HG03139 (cell line): ENCODE measurements at regions not wholly inside any gene's neighbourhood (a gene's known extent, or its start where the extent isn't known, plus 50 kb on each side); places are given as distances from the start of the nearest gene placed in this dataset.

Experiments
- ATAC-seq: cut with Tn5 transposase; IDR thresholded peaks from one replicate; pipeline ENCODE4 v1.9.1; 2021; ENCODE audit not compliant: unreplicated experiment

GRCh38 chr1:208759255-208759654 is 515.1 kb upstream of the PLXNA2 start:
- ATAC-seq = no peak

DNA sequence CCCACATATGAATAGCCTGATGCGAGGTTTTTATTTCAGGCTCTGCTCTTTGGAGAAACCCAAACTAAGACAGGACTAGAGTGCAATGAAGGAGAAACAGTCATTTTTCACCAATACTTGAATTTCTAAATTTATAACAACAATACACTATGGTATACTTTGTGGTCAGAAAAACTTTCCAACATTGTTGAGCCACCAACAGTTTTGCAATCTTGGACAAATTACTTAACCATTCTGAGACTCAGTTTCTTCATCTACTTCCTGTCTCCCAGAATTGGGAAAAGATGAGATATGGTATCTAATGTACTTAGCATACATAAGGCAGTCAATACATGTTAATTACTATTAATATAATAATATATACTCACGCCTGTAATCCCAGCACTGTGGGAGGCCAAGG is 519.8 kb upstream of the PLXNA2 start:
- ATAC-seq = no peak

GRCh38 chr1:208766832-208767231 is 522.6 kb upstream of the PLXNA2 start:
- ATAC-seq = no peak

DNA sequence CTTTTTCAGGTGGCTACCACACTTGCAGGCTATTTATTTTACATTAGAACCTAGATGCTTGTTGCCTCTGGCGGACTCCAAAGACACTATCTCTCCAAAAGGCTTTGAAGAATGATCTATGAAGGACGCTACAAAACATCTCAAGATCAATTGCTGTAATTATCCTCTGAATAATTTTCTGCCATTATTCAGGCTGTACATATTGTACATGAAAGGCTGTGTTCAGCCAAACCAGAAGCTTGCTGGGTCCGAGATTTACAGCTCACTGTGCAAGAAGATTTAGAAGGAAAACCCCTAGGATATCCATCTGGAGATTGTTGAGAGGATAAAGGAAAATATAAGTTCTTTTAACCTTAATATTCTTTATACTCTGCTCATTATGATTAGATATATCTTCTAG is 523.6 kb upstream of the PLXNA2 start:
- ATAC-seq = no peak

DNA sequence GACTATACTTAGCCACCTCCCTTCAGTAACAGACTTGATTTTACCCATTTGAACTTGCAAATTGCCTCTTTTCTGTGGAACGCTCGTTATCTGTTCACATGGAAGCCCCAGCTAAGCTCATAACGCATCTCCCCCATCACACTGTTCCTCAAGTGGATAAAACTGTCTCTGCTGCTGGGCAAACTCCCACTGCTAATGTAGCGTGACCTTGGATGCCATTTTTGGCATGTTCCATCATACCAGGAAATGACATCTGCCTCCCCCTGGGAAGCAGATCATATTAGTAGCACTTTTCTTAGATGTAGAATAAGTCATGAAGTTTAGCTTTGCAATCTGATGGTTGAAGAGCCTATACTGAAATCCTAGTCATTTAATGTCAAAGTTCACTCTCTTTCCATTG is 528.7 kb upstream of the PLXNA2 start:
- ATAC-seq = no peak

DNA sequence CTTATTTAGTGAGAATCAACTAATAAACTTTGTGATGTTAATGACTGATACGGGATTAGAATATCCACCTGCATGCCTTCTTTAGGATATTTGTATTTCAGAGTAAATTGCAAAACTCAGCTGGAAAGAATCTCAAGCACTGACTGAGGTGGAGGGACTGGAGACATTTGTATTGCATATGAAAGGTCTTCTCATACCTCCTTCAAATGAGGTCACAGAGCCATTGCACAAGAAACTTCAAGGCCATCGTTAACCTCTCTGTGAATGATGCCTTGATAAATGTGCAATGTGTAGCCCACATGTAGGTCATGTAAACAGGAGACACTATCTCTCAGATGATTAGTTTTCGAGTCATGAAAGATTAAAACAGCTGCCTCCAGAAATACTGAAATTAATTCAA is 531.7 kb upstream of the PLXNA2 start:
- no peak for ATAC-seq

DNA sequence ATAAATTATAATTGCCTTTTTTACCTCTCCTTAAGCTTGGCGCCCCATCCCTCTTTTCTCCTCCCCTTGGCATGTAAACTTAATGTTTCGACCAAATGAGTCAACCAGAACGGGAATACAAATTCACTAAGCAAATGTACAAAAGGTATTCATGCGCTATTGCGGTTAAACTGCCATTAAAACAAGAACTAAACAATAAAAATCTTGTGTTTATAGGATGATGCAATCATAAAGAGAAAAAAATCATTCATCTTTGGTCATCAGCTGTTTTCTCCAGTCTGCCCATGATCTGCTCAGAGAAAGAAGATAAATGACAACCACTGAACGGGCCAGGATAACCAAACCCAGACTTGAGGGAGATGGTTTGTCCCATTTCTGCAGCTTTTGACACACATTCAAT is 534.2 kb upstream of the PLXNA2 start:
- ATAC-seq = no peak

DNA sequence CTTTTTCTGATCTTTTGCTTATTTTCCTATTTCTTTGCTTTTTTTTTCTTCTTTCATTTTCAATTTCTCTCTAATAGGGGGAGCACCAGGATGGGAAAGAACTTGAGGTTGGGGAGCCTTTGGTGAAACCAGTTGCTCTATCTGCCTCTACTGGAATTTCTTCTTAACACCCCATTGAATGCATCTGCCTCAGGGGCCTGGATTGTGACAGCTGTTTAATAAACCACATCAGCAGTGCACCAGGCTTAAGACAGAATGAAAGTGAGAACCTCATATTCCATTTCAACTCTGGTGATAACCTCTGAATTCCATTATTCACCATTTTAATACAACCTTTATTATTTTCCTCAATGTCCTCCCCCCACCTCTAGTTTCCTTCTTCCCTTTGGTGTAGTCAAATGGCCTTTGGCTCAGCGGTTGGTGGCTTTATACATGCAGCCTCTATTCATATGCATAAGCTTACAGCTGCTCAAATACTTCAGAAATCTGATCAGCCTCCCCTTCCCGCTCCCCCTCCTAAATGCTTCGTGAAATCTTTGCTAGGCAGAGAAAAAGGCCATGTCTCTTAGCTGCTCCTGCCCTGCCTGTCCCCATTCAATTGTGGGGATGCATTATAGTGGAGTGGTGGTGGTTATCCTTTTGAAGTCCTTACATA is 537.3 kb upstream of the PLXNA2 start:
- no peak for ATAC-seq

DNA sequence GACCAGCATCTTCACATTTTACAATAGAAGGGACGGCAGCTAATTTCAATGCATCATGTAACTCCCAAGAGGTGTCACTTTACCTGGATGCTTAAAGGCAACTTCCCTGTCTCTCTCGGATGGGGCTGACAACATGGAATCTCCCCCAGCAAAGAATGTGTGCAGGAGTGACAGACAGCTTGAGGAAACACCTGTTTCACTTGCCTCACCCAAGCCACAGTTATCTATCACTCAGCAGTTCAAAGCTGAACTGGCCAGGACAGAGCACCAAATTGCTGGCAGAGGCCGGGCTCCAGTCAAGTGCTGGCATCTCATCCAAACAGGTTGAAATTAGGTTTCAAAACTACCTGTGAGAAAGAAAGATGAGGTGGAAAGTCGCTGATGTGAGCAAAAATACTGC is 538.0 kb upstream of the PLXNA2 start:
- ATAC-seq = no peak

DNA sequence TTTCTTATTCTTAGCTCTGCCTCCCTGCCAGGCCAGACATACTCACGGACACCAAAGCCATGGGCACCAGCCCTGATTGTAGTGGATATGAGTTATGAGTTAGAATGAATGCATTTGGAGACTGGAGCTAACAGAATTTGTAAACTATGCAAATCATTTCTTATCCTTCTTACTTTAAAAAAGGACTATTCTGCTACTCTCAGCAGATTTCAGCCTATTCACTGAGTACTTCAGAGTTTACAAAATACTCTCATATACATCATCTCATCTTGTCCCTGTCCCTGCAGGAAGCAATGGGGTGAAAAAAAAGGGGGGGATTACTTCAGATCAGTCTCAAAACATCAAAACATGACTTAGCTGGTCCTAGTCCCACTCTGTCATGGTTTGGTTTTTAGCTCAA is 541.4 kb upstream of the PLXNA2 start:
- no peak for ATAC-seq

DNA sequence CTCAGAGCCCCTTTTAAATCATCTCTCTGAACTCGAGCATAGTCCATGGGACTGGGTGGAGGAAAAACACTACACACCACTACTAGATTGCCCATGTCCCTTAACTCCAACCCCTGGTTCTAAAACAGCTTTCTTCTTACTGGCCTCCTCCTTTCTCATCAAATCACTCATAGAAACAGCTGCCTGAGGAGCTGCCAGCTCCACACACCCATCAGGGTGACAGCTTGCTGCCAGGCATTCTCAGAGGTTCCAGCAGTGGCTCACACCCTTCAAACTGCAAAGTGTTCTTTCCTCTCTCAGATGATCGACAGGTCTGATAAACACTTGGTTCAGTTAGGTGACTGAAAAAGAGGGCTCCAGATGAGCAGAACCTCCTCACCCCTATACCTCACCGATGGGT is 543.0 kb upstream of the PLXNA2 start:
- no peak for ATAC-seq

DNA sequence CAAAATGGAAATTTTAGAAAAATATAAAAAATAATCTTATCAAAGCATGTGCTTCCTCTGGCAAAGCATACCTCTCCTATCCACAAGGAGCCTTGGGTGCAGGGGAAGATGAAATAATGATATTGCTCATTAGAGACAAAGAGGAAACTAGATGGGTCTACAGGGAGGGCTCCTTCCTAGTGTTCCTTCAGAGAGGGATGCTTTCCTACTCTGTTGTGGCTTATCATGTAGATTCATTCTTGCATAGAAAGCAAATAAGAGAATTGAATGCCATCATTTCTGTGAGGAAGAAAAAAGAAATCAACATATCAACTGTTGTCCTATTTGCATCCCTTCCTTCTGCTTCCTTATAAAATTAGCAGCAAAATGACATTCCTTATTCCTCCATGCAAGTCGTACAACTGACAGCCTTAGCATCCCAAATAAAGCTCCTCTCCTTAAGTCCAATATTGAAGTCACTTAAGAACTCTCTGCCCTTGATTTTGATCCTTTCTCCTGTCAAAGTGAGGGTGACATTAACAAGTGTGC is 543.9 kb upstream of the PLXNA2 start:
- ATAC-seq = no peak

DNA sequence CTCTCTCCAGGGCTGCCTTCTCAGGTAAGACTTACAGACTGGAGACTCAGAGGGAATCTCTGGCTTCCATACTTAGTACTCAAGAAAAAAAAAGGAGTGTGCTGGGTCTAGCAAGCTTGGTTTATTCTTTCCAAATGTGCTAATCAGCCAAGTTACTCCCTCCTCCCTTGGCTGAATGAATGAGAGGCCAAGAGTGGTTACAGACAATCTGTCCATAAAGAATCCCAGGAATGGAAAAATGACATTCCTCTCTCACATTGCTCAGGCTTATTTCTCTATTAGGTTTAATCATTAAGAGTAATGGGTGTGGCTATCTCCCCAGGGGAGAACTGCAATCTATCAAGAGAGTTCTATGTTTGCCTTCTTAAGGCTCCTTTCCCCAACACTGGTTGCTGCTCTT is 547.3 kb upstream of the PLXNA2 start:
- ATAC-seq = no peak

GRCh38 chr1:208793861-208794345 is 549.7 kb upstream of the PLXNA2 start:
- no peak for ATAC-seq

DNA sequence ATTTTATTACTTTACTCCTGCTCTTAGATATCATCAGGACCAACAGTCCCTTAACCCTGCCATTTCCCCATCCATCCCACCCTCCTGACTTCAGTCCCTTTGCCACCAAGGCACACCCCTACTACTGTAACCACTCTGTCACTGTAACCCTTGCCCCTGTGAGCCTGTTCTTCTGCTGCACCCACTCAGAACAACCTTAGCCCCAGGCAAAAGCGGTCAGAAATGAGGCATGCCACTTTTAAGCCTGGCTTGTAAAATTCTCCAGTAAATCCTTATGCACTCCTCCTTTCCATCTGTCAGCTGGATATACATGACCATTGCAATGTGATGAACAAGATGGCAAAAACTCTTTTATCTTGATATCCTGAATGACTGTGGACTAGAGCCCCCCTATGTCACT is 555.0 kb upstream of the PLXNA2 start:
- ATAC-seq = no peak

GRCh38 chr1:208803011-208803811 is 559.0 kb upstream of the PLXNA2 start:
- ATAC-seq = no peak

DNA sequence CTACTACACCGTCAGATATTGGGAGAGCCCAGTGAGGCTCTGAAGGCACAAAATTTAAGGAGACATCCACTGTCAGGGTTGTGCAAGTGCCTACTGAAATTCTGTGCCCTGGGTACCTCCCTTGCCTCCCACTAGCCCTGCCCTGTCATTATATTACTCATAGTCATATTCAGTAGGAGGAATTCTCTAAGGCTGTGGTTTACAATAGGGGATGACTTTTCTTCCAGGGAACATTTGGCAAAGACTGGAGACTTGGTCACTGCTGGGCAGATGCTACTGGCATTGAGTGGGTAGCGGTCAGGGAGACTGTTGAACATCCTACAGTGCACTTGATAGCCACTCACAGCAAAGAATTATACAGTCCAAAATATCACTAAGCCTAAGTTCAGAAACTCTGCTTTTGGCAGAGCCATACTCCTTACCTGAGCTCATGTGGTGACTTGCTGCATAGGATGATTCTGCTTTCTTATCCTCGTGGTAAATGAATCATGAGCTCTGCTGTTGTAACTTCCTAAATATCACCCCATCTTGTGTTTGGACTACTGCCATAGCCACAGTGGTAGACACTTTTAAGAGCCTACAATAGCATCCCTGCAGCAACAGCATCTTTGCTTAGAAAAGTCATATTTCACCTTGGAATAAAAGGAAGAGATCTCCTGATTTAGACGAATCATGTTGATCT is 563.4 kb upstream of the PLXNA2 start:
- ATAC-seq = no peak

- no peak for ATAC-seq
Measured at GRCh38 chr1:208808301-208808700, 564.1 kb upstream of the PLXNA2 start.

- no peak for ATAC-seq
Measured at GRCh38 chr1:208809876-208810275, 565.7 kb upstream of the PLXNA2 start.

DNA sequence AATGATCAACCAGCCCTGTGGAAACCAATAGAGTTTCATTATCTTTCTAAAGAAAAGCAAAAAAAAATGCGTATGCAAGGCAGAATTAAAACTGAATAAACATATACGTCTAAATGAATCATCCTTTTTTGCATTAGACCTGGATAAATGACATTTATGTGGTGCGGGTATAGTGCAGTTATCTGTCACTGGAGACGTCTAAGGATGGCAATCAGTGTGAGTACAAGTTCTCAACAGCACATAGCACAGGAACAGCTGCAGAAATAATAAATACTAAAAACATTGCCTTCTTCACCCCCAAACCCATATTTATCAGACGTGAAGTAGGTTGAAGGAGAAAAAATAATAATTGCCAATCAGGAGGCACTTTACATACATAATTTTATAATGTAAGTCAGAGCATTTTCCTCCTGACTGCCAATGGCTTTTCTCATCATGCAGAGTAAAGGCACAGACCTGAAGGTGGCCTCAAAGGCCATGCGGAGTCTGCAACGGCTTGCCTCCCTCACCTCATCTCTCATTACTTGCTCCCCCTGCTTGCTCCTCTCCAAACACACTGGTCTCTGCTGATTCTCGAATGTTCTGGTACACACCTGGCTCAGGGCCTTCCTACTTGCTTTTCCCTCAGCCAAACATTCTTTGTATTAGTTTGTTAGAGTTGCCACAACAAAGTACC is 574.7 kb upstream of the PLXNA2 start:
- no peak for ATAC-seq

GRCh38 chr1:208820580-208821212 is 576.5 kb upstream of the PLXNA2 start:
- no peak for ATAC-seq
